Breast epithelium (tissue), 4 donors: ENCODE measurements at regions not wholly inside any gene's neighbourhood (a gene's known extent, or its start where the extent isn't known, plus 50 kb on each side); places are given as distances from the start of the nearest gene placed in this dataset.
"Not testable (repeated sequence)": the region's sequence is repeated elsewhere in the genome, so short reads cannot be mapped to it uniquely, and the experiment has no call there.

ENCODE experiments used
- DNase-seq, 2 donors: peaks; one replicate each; pipeline ENCODE4 v3.0.0-alpha.2; 2019; ENCODE audit warnings: low spot score in 2 of 2
- H3K27ac ChIP-seq, 2 donors: fragments of 200-600 bp; sonication (generic) in 1 of 2; one replicate each; pipeline ENCODE4 v1.5.1; 2016 to 2019; ENCODE audit warnings: mild to moderate bottlenecking in 1 of 2
- H3K27me3 ChIP-seq, 2 donors: fragments of 200-600 bp; sonication (generic) in 1 of 2; one replicate each; pipeline versions ENCODE4 v1.5.1 to v1.6.0; 2017 to 2019; ENCODE audit warnings: control low read depth in 1 of 2, mild to moderate bottlenecking in 1 of 2
- H3K36me3 ChIP-seq: fragments of 200-600 bp; one replicate; pipeline ENCODE4 v1.5.1; 2019
- H3K4me1 ChIP-seq, 2 donors: fragments of 200-600 bp; sonication (generic); one replicate each; pipeline ENCODE4 v1.5.1; 2016 to 2019; ENCODE audit warnings: control low read depth in 1 of 2
- H3K4me3 ChIP-seq, 3 donors: fragments of 200-600 bp; sonication (generic); 1 replicate in 2 of 3; 2 replicates in 1 of 3; pipeline ENCODE4 v1.5.1; 2016 to 2019; ENCODE audit warnings: mild to moderate bottlenecking in 3 of 3, moderate library complexity in 2 of 3
- H3K9me3 ChIP-seq, 2 donors: fragments of 200-600 bp; sonication (generic) in 1 of 2; one replicate each; pipeline ENCODE4 v1.5.1; 2016 to 2019; ENCODE audit warnings: control low read depth in 1 of 2
- POLR2A ChIP-seq: fragments of 450-650 bp; IDR thresholded peaks from one replicate; pipeline ENCODE4 v1.6.1; 2016; ENCODE audit warnings: antibody characterized with exemption, mild to moderate bottlenecking, moderate library complexity
- POLR2AphosphoS5 ChIP-seq, 3 donors: sonication (generic); formaldehyde crosslinking; IDR thresholded peaks; one replicate each; pipeline ENCODE4 v1.6.1; 2017; ENCODE audit warnings: antibody characterized with exemption in 3 of 3
- intact Hi-C: fragments of 100-400 bp; cut with DNase I; formaldehyde crosslinking; loops from one replicate; pipeline ENCODE4 v1.15.1; 2023; ENCODE audit warnings: low total_unique reads
- TF ChIP-seq, protein P1 (sequence below), 3 donors: fragments of 450-650 bp; IDR thresholded peaks; one replicate each; pipeline ENCODE4 v1.5.1; 2016 to 2017; ENCODE audit warnings: antibody characterized with exemption in 3 of 3, mild to moderate bottlenecking in 3 of 3, moderate library complexity in 3 of 3

- H3K9me3 ChIP-seq = peaks cover 12 to 16% of the 10 kb centered on the region in 2 donors
- no peaks in the 10 kb centered on the region for H3K4me1 ChIP-seq
- TF ChIP-seq POLR2AphosphoS5 (IDR thresholded peaks at IDR 0.05) (no peak), POLR2A (no peak)
- TF ChIP-seq, protein P1, sequence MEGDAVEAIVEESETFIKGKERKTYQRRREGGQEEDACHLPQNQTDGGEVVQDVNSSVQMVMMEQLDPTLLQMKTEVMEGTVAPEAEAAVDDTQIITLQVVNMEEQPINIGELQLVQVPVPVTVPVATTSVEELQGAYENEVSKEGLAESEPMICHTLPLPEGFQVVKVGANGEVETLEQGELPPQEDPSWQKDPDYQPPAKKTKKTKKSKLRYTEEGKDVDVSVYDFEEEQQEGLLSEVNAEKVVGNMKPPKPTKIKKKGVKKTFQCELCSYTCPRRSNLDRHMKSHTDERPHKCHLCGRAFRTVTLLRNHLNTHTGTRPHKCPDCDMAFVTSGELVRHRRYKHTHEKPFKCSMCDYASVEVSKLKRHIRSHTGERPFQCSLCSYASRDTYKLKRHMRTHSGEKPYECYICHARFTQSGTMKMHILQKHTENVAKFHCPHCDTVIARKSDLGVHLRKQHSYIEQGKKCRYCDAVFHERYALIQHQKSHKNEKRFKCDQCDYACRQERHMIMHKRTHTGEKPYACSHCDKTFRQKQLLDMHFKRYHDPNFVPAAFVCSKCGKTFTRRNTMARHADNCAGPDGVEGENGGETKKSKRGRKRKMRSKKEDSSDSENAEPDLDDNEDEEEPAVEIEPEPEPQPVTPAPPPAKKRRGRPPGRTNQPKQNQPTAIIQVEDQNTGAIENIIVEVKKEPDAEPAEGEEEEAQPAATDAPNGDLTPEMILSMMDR (IDR thresholded peaks at IDR 0.05) = no peak
- DNase-seq = no peak
- no peak overlapping the region for H3K4me3 ChIP-seq
- intact Hi-C loops = no loop called here
- no peak overlapping the region for H3K27ac ChIP-seq
- no peaks in the 10 kb centered on the region for H3K36me3 ChIP-seq
- no peaks in the 10 kb centered on the region for H3K27me3 ChIP-seq
Observed at GRCh38 chr6:144673807-144674206, 388.7 kb downstream of the UTRN start.

DNA sequence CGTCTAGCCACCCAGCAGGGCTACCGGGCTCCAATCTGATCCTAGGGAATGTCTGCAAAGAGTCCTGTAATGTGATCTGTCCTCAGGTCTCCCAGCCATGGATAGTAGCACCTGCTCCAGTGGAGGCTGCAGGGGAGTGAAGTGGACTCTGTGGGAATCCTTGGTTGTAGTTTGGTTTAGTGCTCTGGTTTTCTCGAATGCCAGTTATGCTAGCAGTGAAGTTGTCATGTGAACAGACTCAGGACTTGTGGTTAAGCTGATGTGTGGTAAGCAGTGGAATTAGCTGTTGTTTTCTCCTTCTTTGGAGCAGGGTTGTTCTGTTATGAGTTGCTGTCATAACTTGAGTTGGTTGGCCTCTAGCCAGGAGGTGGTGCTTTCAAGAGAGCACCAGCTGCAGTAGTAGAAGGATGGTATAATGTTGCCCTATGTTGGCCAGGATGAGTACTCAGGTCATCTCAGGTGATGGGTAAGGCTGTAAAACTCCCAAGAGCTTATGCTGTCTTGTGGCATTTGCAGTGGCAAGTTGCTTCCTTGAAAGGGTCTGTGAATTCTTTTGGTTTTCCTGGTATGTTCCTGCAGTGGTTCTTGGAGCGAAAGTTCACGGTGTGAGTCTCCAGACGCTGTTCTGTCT, 390.2 kb downstream of the UTRN start:
- Histone ChIP-seq H3K36me3 (no peaks in the 10 kb centered on the region), H3K27me3 (no peaks in the 10 kb centered on the region), H3K4me3 (no peak overlapping the region), H3K27ac (peak overlapping the region; percentile 57 to 78), H3K9me3 (peaks cover 12 to 16% of the 10 kb centered on the region in 2 donors), H3K4me1 (no peaks in the 10 kb centered on the region)
- intact Hi-C loops = no loop called here
- TF ChIP-seq, protein P1 (IDR thresholded peaks at IDR 0.05) = no peak
- no peak for TF ChIP-seq POLR2A
- TF ChIP-seq POLR2AphosphoS5 (IDR thresholded peaks at IDR 0.05) = peak in 1 of 3 donors; percentile 52
- DNase-seq = peak in 1 of 2 donors; percentile 85

DNA sequence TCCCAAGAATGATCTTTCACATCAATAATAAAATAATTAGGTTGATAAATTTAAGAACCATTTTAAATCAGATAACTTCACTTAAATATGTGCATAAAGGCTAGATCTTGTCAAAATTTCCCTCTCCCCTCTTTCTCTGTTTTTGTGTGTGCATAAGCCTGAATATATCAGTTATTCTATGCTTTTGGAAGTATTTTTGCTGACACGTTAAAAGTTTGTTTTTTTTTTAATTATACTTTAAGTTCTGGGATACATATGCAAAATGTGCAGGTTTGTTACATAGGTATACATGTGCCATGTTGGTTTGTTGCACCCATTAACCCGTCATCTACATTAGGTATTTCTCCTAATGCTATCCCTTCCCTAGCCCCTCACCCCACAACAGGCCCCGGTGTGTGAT, 391.2 kb downstream of the UTRN start:
- DNase-seq, H3K4me1 ChIP-seq, intact Hi-C loops, H3K27me3 ChIP-seq, H3K9me3 ChIP-seq, H3K4me3 ChIP-seq, H3K27ac ChIP-seq, H3K36me3 ChIP-seq: not testable (repeated sequence)

DNA sequence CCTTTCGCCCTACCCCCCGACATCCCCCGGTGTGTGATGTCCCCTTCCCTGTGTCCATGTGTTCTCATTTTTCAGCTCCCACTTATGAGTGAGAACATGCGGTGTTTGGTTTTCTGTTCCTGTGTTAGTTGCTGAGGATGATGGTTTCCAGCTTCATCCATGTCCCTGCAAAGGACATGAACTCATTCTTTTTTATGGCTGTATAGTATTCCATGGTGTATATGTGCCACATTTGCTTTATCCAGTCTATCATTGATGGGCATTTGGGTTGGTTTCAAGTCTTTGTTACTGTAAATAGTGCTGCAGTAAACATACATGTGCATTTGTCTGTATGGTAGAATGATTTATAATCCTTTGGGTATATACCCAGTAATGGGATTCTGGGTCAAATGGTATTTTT, 392.1 kb downstream of the UTRN start:
- H3K4me1 ChIP-seq, H3K9me3 ChIP-seq, H3K27me3 ChIP-seq, H3K4me3 ChIP-seq, DNase-seq, intact Hi-C loops, H3K36me3 ChIP-seq: not testable (repeated sequence)
- peak overlapping the region in 1 of 2 donors; percentile 46 for H3K27ac ChIP-seq

- H3K27ac ChIP-seq = peak overlapping the region in 1 of 2 donors; percentile 65
- H3K9me3 ChIP-seq = peaks cover 0 to 5% of the 10 kb centered on the region in 2 donors
Observed at GRCh38 chr6:144678844-144679243, 393.7 kb downstream of the UTRN start.

DNA sequence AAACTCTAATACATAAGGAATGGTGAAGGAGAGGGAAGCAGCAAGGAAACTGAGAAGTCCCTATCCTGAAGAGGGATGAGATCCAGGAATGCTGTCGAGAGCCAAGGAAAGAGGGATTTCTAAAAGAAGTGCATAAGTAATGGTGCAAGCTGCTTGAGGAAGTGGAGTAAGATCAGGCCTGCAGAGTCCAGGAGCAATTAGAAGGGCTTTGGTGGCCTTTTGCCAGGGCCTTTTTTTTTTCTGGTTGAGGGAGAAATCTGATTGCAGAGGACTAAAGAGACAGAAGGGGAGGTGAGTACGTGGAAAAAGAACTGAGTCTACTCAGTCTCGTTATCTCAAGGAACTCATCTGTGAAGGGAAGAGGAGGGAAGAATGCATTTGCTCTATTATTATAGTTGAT, 396.2 kb downstream of the UTRN start:
- Histone ChIP-seq H3K27me3 (no peaks in the 10 kb centered on the region), H3K4me3 (no peak overlapping the region), H3K9me3 (peaks cover 3 to 5% of the 10 kb centered on the region in 2 donors), H3K4me1 (no peaks in the 10 kb centered on the region), H3K36me3 (no peaks in the 10 kb centered on the region), H3K27ac (peak overlapping the region in 1 of 2 donors; percentile 56)
- DNase-seq = no peak
- TF ChIP-seq, protein P1 (IDR thresholded peaks at IDR 0.05) = no peak
- intact Hi-C loops = no loop called here

More at GRCh38 chr6:144678844-144679243, 393.7 kb downstream of the UTRN start:
- TF ChIP-seq, protein P1 (IDR thresholded peaks at IDR 0.05) = no peak
- no peak for TF ChIP-seq POLR2A
- TF ChIP-seq POLR2AphosphoS5 (IDR thresholded peaks at IDR 0.05) = no peak
- intact Hi-C loops = no loop called here
- Histone ChIP-seq H3K4me3 (no peak overlapping the region), H3K36me3 (no peaks in the 10 kb centered on the region), H3K27me3 (no peaks in the 10 kb centered on the region), H3K4me1 (no peaks in the 10 kb centered on the region)
- no peak for DNase-seq
